HS-27A (cell line): ENCODE measurements at regions not wholly inside any gene's neighbourhood (a gene's known extent, or its start where the extent isn't known, plus 50 kb on each side); places are given as distances from the start of the nearest gene placed in this dataset.

Experiments
- DNase-seq: peaks from one replicate; pipeline ENCODE4 v3.0.0-alpha.2; 2012; ENCODE audit warnings: low read depth, missing footprints

DNA sequence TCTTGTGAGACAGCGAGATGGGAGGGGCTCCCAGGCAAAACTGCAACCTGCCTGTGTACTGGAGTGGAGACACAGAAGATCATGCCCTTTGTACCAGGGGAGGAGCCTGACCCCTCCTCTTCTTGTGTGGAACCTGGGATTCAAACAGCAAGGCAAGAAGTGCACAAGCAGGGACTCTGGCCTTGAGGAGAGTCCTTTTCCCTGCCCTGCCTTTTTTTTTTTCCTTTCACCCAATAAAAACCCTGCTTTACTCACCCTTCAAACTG lies 251.8 kb upstream of the OPRM1 start:
- DNase-seq, result no peak

DNA sequence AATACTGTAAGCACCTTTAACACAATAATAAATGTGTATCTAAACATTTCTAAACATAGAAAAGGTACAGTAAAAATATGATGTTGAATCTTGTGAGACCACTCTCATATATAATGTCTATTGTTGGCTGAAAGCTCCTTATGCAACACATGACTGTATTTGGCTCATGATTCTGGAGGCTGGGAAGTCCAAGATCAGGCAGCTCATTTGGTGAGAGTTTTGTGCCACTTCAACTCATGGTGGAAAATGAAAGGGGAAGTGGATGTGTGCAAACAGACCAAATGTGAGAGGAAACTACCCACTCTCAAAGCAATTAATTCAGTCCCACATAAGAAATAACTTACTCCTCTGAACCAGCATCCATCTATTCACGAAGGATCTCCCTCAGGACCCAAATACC lies 257.7 kb upstream of the OPRM1 start:
- no peak for DNase-seq

DNA sequence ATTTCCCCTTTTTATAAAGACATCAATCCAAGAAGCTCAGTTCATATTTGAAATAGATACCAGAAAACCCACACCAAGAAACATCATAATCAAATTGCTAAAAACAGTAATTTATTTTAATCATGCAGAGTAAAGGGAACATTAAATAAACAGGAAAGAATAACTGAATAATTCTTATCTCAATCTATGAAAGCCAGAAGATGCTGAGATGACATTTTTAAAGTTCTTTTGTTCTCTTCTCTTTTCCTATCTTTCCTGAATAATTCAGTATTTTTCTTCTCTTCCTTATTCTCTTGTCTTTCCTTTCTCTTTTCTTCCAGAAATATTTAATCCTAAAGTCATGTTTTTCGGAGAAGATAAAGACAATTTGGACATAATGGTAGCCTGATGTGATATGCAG lies 259.0 kb upstream of the OPRM1 start:
- DNase-seq, result no peak

DNA sequence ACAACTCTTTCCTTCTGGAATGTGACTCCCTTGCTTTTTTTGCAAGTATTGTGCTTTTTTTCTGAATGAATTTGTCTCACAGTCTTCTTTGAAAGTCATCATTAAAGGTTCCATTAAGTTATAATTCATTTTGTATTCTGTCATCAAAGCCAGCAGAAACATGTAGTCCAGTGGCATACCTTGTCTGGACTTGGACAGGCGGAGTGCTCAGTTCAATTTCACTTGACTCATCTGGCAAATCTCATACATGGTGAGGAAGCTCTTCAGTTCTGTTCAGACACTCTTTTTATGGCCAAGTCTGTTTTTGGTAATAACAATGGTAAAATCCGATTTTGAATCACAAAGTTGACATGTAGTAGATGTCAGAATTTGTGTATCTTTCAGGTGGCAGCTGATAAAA lies 260.8 kb upstream of the OPRM1 start:
- no peak for DNase-seq

DNA sequence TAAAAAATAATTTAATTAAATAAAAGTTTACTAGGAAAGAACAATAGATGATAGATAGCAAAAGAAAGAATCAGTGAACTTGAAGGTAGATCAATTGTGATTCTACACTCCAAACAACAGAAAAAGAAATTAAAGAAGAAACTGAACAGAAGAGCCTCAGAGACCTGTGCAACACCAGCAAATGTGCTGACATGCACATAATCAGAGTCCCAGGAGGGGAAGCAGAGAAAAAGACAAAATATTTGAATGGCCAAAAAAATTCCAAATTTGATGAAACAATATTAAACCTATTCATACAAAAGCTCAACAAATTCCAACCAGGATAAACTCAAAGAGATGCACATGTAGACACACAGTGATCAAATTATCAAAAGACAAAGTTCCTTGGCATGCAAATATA lies 267.5 kb upstream of the OPRM1 start:
- no peak for DNase-seq

DNA sequence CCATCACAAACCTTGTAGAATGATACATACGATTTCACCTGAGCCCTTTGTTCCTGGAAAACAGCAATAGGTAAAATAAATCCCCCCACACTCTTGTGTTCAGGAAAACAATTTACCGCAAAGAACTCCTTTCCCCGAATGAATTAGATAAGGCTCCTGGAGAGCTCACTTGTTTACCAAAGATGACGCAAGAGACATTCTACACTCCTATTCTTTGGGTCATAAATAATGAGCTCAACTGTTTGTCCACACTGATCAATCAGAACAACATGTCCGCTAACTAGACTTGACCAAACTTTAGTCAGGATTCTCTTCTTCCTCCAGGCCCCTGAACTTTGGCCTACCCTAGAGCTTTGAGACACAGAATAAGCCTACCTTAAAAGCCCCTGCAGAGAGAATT lies 271.9 kb upstream of the OPRM1 start:
- no peak for DNase-seq

DNA sequence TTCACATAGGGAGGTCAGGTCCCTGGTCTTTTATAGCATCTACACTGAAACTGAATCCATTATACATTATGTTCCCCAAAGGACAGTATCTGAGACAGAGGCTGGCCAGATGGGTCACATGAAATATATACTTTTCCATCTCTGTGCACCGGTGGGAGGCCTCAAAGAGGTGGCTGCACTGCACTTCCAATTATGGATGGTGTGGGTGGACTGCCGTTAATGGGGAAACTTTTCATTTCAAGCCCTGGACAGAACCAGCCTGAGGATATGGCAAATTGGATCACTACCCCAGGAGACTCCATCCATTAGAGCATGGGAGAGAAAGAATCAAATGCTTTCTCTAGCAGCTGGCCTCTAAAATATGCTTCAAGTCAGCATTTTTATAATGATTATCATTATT lies 280.5 kb upstream of the OPRM1 start:
- no peak for DNase-seq

DNA sequence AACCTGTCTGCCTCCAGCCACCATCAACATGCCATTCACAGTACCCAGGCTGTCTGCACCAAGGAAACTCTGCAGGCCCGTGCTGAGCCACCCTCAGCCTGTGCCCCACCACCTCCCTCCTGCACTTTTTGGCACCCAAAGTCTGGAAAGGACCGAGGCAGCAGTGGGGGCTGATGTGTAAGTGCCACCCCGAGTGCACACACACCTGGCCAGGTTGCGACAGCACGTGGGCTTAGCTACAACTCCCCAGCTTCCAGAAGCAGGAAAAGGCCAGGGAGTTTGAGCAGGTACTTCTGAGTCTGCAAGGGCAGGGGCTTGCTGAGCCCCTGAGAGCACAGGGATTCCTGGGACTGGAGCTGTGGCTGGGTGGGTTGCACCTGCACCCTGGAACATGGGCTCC lies 303.3 kb upstream of the OPRM1 start:
- no peak for DNase-seq

DNA sequence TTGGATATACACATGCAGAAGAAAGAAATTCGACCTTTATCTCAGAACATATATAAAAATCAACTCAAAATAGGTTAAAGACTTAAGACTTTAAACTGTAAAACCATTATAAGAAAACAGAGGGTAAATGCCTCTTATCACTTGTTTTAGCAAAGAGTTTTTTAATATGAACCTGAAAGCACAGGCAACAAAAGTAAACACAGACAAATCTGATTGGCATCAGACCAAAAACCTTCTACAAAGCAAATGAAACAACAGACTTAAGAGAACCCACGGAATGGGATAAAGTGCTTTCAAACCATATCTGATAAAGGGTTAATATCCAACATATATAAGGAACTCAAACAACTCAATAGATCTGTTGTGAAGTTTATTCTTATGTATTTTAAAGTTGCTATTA lies 309.9 kb upstream of the OPRM1 start:
- no peak for DNase-seq

DNA sequence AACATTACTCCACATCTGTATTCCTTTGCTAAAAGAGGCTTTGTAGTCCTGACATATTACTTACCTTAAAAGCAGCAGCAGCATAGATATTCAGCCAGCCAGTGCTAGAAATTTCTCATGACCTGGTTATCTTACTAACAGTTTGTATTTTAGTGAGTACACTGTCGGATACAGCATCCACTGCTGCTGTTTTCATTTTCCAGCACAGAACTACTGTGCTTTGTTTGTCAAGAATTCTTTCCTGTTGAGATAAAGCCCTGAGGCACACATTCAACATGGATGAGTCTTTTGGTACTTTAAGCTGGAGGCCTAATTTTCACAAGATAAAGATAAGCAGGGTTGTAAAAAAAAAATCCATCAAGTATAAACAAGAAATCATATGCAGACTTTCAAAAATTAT lies 311.2 kb upstream of the OPRM1 start:
- DNase-seq, result no peak

DNA sequence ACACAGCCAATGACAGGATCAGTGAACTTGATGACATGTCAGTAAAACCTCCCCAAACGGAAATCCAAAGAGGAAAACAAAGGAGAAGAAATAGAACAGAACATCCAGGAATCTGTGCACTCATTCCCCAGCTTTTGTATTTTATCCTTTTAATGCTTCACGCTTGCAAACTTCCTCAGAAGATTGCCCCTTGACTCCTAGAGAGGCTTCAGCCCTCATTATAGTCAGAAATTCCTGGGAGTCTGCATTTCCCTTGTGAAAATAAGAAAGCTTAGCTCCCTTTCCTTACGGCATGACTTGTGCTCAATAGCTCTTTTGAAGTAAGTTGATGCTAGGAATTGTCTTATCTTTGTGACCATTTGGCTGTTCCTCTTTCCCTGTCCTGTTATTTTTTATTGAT lies 313.6 kb upstream of the OPRM1 start:
- DNase-seq, result no peak

DNA sequence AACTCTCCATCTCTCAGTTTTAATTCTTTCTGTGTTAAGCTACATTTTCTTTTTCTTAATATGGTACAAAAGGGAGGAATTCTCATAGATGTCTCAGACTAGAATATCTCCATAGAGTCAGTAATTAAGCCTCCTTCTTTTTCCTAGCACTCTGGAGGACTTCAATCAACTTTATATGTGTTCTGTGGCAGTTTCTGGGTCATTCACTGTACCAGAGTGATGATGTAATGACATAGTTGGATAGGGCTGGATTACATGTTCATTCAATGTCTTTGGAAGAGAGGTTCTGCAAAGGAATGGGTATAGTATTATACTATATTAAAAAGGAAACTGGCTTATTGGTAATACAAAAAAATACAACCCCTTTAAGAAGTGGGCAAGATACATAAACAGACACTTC lies 318.3 kb upstream of the OPRM1 start:
- DNase-seq, result no peak

DNA sequence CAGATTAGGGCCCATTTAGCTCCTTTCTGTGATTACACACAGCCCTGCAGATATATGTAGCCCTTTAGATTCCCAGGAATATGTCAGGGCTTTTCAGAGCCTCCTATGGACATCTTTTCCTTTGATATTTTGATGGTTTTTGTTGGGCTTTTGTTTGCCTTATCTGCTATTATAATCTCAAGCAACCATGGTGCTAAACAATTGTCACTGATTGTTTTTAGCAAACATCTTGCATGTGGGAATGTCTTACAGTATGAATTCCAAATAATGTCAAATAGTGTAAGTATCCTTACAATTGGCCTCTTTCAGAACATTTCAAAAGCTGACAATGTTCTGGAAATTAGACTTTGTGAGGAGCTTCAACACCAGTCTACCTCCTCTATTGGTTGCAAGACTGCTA lies 333.6 kb upstream of the OPRM1 start:
- no peak for DNase-seq

DNA sequence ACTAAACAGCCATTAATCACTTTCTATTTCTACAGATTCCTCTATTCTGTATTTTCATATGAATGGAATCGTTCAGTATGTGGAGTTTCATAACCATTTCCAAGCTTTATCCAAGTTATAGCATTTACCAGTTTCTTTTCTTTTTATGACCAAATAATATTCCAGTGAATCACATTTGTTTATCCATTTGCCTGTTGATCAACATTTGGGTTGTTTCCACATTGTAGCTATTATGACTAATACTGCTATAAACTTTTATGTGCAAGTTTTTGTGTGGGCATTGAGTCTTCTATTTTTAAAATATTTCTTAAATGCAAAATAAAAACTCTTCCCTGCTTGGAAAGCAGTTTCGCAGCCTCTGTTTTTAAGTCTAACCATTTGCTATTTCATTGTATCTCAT lies 336.4 kb upstream of the OPRM1 start:
- no peak for DNase-seq

DNA sequence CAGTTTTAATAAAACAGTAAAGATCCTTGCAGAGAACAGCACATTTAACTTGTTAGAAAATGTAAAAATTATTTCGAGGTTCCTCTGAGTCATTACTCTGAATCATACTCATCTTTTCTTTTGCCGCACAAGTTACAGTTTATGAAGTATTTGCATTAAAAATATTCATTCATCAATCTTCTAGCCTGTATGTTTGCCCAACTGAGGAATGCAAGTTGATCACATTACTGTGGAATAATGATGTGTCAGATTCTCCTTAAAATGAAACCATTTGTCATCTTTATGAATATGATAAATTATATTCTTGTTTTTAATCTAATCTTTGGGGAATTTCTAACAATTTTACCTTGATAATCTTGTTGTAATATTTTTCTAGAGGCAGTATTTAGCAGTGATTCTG lies 340.4 kb upstream of the OPRM1 start:
- DNase-seq, result no peak

DNA sequence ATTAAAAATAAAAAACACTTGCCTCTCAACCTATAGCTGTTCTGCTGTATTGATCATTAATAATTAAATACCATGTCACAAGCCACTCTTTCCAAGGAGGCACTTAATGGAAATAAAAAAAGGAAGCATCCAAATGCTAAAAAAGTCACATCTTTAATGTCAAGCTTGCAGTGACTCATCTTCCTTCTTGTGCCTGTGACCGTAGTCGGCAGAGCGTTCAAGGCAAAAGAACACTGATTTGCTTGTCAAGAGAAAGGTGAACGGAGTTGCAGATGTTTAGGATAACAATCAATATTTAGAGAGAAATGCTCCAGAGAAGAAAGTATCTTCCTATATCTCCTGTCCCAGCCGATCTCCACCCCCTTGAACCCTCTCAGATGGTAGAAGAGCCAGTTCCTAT lies 341.0 kb upstream of the OPRM1 start:
- DNase-seq, result no peak

DNA sequence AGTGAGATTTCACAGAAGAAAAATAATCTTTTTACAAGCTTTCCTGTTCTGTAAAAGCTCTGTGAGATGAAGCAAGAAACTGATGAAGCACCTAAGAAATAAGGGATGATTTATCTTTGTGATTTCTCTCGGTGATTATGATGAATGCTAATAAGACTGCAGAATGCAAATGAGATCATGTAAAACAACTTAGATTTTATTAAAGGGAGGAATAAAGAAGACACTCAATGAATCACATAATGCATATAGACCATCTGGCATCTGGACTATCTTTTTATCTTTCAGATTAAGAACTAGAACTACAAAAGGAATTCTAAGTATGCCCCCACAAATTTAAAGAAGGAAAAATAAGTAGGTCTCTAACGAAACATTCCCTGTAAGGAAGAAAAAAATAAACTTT lies 361.5 kb upstream of the OPRM1 start:
- DNase-seq, result no peak

DNA sequence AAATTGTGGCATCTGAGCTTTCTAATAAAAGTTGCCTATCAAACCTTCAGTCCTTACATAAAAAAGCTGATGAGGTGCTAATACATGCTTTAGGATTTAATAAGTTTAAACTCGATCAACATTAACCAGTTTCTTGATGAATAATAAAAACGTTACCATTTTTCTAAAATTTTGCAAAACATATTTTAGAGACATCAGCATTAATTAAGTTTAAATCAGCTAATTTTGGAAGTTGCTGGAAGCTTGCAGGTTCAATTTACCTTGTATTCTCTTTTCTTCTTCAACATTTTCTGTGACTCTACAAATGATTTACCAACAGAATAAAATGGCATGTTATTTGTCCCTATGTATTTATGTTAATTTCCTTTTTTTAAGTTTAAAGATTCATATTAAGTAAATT lies 365.3 kb upstream of the OPRM1 start:
- DNase-seq, result no peak

DNA sequence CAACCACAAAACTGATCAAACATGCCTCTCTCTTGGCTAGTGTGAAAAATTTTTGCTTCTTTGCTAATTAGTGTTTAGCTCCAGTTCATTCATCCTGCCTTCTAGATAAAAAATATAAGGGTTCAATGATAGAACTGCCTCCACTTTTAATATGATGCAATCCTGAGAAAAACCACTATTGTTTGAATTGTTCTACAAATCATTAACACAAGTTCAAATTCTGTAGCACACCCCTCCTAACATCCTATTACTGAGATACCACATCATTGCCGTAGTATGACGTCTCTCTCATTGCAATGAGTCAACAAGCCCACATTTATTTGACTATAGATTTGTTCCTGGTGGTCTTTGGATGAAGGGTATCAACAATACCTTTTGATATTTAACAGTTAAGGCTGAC lies 365.8 kb upstream of the OPRM1 start:
- DNase-seq, result no peak

DNA sequence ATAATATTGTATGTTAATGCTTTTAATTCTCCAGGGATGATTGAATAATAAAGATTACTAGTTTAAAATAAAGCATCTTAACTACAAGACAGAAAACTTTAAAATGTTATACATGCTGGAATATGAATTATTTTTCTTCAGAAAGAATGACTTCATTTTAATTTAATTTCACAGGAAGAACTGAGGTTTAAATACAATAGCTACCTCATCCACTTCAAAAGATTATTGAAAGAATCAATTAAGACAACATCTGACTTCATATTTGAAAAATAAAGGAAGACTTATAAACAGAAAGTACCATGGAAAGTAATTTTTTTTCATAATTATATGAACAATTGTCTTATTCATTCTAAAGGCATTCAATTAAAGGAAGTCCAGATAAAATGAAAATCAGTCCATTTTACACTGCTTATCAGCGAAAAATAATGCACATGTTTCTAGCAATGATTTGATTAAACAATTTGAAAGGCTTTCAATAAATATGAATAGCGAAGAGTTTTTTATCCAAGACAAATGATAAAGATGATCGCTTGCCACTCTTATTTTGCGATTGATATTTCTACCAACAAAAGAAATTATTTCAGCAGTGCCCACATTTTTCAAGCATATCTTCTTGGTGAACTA lies 368.5 kb upstream of the OPRM1 start:
- no peak for DNase-seq

DNA sequence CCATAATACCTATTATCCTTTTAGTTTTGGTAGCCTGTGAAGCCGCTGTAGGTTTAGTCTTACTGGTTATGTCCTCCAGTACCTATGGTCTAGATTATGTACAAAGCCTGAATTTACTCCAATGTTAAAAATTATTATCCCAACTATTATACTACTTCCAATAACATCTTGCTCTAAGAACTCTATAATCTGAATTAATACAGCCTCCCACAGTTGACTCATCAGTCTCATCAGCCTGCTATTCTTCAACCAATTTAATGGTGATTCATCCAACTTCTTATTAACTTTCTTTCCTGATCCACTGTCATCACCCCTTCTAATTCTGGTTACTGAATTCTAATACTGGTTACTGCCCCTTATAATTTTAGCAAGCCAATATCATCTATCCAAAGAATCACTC lies 370.3 kb upstream of the OPRM1 start:
- no peak for DNase-seq

DNA sequence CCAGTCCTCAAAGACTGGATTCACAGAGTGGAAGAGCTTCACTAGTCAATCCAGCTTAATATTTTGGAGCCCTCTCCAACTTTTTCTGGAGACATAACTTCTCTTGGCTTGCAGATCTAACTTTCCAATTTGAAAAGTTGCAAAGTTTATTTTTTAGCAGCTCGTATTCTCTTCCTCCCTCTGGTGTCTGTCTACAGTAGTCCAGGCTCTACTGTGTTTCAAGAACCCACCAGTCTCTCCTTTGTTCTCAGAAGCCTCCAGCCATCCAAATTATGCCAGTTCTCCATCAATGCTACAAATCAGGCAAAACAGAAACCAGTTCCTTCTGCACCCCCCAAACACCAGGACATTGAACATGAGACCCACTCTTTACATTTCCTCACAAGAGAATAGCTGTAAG lies 376.1 kb upstream of the OPRM1 start:
- DNase-seq, result no peak

DNA sequence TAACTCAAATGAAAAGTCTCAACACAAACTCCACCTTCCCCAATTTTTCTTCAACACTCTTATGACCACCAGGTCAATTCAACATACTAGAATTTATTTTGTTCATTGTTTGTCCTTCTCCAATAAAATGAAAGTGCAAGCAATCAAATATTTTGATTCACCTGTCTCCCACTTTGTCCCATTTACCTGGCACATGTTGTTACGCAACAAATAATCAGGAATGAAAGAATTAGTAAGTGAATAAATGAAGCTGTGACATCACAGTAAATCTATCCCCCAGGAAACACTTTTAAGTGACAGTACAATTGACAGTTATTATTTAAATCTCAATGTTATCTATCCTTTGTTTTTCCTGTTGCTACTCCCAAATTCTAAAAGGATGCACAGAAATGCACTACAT lies 393.7 kb upstream of the OPRM1 start:
- no peak for DNase-seq

DNA sequence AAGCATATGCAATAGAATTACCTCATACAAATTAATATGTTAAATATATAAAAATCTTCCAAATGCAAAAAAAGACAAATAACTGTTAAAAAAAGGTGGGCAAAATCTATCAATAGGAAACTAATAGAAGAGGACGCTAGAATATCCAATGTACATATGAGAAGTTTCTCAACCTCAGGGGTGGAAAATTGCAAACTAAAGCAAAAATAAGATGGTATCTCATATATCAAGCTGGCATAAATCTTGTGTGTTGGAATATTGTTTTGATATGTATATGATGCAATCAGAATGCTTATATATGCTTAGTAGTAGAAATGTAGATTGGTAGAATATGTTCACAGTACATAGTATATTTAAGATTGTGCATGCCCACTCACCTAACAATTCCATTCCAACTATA lies 395.0 kb upstream of the OPRM1 start:
- DNase-seq, result no peak

DNA sequence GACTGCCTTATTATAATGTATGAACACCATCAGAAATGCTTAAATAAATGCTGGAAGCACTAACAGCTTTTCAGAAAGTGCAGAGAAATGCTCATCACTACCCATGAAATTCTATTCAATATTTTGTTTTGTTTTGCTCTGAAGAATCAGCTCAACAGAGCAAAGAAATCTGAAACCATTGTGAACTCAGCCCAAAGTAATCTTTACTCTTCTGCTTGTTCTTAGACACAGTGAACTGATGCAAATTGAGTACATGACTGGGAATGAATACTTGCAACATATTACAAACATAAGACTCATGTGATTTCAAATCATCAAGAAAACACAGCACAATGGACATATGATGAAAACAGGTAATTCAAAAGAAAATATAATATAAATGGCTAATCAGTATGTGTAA lies 404.6 kb upstream of the OPRM1 start:
- DNase-seq, result no peak
